ENCODE measurements at regions not wholly inside any gene's neighbourhood (a gene's known extent, or its start where the extent isn't known, plus 50 kb on each side); places are given as distances from the start of the nearest gene placed in this dataset.
A peak's percentile ranks its signal among the peaks of the same experiment; 100 is the strongest.

DNA sequence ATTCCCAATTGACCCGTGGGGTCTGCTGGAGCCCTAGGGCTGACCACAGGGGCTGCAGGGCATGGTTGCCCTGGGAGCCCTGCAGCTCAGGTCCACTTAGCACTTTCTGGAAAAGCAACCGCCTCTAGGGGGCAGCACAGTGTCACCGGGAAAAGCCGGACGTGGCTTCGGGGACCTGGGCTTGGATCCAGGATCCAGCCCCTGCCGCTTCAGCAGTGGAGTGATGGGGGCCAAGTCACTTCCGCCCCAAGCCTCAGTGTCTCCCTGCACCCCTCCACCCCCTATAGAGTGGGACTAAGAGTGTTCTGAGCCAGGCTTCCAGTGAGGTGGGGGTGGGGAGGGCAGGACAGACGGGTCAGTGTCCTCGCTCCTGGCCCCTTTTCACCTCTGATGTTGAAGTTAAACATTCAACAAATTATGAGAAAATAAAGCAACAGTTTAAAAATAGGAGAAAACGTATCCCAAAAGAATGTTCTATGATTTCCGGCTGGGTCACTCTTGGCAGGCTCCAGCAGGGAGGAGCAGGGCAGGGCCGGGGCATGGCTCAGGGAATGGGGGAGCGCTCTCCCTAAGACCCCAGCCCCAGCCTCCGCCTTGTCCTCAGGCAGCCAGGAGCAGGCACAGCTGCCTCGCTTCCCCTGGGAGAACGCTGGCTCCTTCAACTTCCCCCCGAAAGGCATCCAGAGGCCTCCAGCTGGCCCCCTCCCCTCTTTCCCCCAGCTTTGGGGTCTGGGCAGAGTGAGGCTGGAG is 96.5 kb upstream of the FGF3 start:
- TF ChIP-seq, protein P1, sequence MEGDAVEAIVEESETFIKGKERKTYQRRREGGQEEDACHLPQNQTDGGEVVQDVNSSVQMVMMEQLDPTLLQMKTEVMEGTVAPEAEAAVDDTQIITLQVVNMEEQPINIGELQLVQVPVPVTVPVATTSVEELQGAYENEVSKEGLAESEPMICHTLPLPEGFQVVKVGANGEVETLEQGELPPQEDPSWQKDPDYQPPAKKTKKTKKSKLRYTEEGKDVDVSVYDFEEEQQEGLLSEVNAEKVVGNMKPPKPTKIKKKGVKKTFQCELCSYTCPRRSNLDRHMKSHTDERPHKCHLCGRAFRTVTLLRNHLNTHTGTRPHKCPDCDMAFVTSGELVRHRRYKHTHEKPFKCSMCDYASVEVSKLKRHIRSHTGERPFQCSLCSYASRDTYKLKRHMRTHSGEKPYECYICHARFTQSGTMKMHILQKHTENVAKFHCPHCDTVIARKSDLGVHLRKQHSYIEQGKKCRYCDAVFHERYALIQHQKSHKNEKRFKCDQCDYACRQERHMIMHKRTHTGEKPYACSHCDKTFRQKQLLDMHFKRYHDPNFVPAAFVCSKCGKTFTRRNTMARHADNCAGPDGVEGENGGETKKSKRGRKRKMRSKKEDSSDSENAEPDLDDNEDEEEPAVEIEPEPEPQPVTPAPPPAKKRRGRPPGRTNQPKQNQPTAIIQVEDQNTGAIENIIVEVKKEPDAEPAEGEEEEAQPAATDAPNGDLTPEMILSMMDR (IDR thresholded peaks at IDR 0.05; ENCODE audit: insufficient read depth, low read length, poor library complexity, severe bottlenecking) = peak; percentile 81
- TF ChIP-seq EZH2phosphoT487 (conservative IDR thresholded peaks at IDR 0.05; ENCODE audit: low read length) = no peak
